B cell (primary cell): ENCODE measurements at regions not wholly inside any gene's neighbourhood (a gene's known extent, or its start where the extent isn't known, plus 50 kb on each side); places are given as distances from the start of the nearest gene placed in this dataset.

Experiments used
- ATAC-seq: fragments of 200-7000 bp; cut with Tn5 transposase; one replicate; pipeline ENCODE4 v1.10.0; 2021; ENCODE audit warnings: low read depth, mild to moderate bottlenecking, moderate number of reproducible peaks, moderate library complexity
- CTCF ChIA-PET: fragments of 350-600 bp; sonication (Branson Sonifier 250); formaldehyde crosslinking; loops from one replicate; lab custom pipeline; 2021; ENCODE audit warnings: antibody characterized with exemption, inconsistent platforms; lab: Charles Lee
- POLR2A ChIA-PET: fragments of 350-600 bp; sonication (Branson Sonifier 250); formaldehyde crosslinking; loops from one replicate; lab custom pipeline; 2021; ENCODE audit warnings: antibody characterized with exemption; lab: Charles Lee
- DNase-seq: peaks from one replicate; pipeline ENCODE4 v3.0.0; 2013
- H2AFZ ChIP-seq: 2 replicates; pipeline ENCODE4 v1.6.1; 2012; ENCODE audit warnings: mild to moderate bottlenecking, low read depth, low read length; ENCODE audit not compliant: insufficient read depth, poor library complexity, severe bottlenecking
- H3K27ac ChIP-seq, 2 donors: 1 replicate in 1 of 2; 2 replicates in 1 of 2; pipeline ENCODE4 v1.5.1; 2012 to 2013; ENCODE audit warnings: low read length in 2 of 2, mild to moderate bottlenecking in 2 of 2, moderate library complexity in 1 of 2
- H3K27me3 ChIP-seq, 4 experiments: fragments of 200-600 bp in 1 of 4; sonication (generic) in 1 of 4; replicated peaks in 1 of 4; 1 replicate in 2 of 4; 2 replicates in 2 of 4; pipeline versions ENCODE4 v1.6.1 to v1.7.0; 2013 to 2016; ENCODE audit warnings: low read length in 3 of 4, mild to moderate bottlenecking in 2 of 4, mixed read lengths in 1 of 4, moderate library complexity in 1 of 4; ENCODE audit not compliant: insufficient read depth in 4 of 4, control insufficient read depth in 3 of 4; ENCODE audit errors: control extremely low read depth in 1 of 4
- H3K36me3 ChIP-seq, 2 experiments: replicated peaks in 1 of 2; 1 replicate in 1 of 2; 2 replicates in 1 of 2; pipeline versions ENCODE4 v1.6.1 to v1.7.1; 2013; ENCODE audit warnings: low read length in 1 of 2; ENCODE audit not compliant: insufficient read depth in 2 of 2, control insufficient read depth in 1 of 2; ENCODE audit errors: control extremely low read depth in 1 of 2, extremely low read depth in 1 of 2
- H3K4me1 ChIP-seq, 2 donors: fragments of 200-600 bp in 1 of 2; sonication (generic) in 1 of 2; 1 replicate in 1 of 2; 2 replicates in 1 of 2; pipeline versions ENCODE4 v1.5.1 to v1.6.1; 2013 to 2017; ENCODE audit warnings: low read length in 2 of 2; ENCODE audit not compliant: control insufficient read depth in 2 of 2, insufficient read depth in 2 of 2
- H3K4me2 ChIP-seq: replicated peaks from 2 replicates; pipeline ENCODE3; 2012; ENCODE audit warnings: mild to moderate bottlenecking, low read depth, low read length; ENCODE audit not compliant: poor library complexity, severe bottlenecking
- H3K4me3 ChIP-seq, 5 experiments: fragments of 200-600 bp in 1 of 5; sonication (generic) in 1 of 5; 1 replicate in 3 of 5; 2 replicates in 2 of 5; pipeline versions ENCODE4 v1.5.1 to v1.7.0; 2011 to 2016; ENCODE audit warnings: low read length in 4 of 5, mild to moderate bottlenecking in 4 of 5, low read depth in 2 of 5, control low read depth in 1 of 5, moderate library complexity in 1 of 5; ENCODE audit not compliant: insufficient read depth in 1 of 5; ENCODE audit errors: control extremely low read depth in 1 of 5, extremely low read depth in 1 of 5
- H3K79me2 ChIP-seq: fragments of 200-600 bp; sonication (generic); one replicate; pipeline ENCODE4 v1.6.0; 2016; ENCODE audit warnings: low read length; ENCODE audit not compliant: control insufficient read depth, insufficient read depth
- H3K9ac ChIP-seq: fragments of 200-600 bp; sonication (generic); 2 replicates; pipeline ENCODE4 v1.6.1; 2017; ENCODE audit warnings: mild to moderate bottlenecking, low read length, moderate library complexity
- H3K9me3 ChIP-seq, 3 donors: one replicate each; pipeline versions ENCODE4 v1.6.1 to v1.7.1; 2013; ENCODE audit warnings: low read length in 2 of 3; ENCODE audit not compliant: control insufficient read depth in 2 of 3, insufficient read depth in 1 of 3; ENCODE audit errors: control extremely low read depth in 1 of 3
- H4K20me1 ChIP-seq: 2 replicates; pipeline ENCODE4 v1.6.0; 2012; ENCODE audit warnings: mild to moderate bottlenecking, low read length; ENCODE audit not compliant: insufficient read depth, control insufficient read depth, poor library complexity, severe bottlenecking
- H3K27ac Mint-ChIP-seq: one replicate; pipeline ENCODE4 v1.8.0; 2021; ENCODE audit warnings: mixed read lengths
- H3K27me3 Mint-ChIP-seq: one replicate; pipeline ENCODE4 v1.8.0; 2021; ENCODE audit warnings: mixed read lengths
- H3K4me1 Mint-ChIP-seq: one replicate; pipeline ENCODE4 v1.8.0; 2021; ENCODE audit warnings: mixed read lengths
- H3K4me3 Mint-ChIP-seq: one replicate; pipeline ENCODE4 v1.8.0; 2021; ENCODE audit warnings: mixed read lengths
- H3K9me3 Mint-ChIP-seq: one replicate; pipeline ENCODE4 v1.8.0; 2022; ENCODE audit warnings: mixed read lengths; ENCODE audit not compliant: insufficient read depth
- CTCF ChIP-seq: fragments of 200-600 bp; IDR thresholded peaks from one replicate; pipeline ENCODE4 v1.8.0; 2022; ENCODE audit warnings: antibody characterized with exemption, mild to moderate bottlenecking
- EZH2 ChIP-seq: IDR thresholded peaks from 2 replicates; pipeline ENCODE4 v1.6.1; 2012; ENCODE audit warnings: borderline replicate concordance, low read depth, mild to moderate bottlenecking, moderate library complexity, low read length; ENCODE audit not compliant: insufficient read depth, poor library complexity, severe bottlenecking
- WGBS: methylation state at CpG from one replicate; pipeline ENCODE4 v1.1.5; 2013; ENCODE audit warnings: missing lambda C conversion rate; ENCODE audit not compliant: insufficient coverage; 5-methylcytosine and 5-hydroxymethylcytosine counted together
- intact Hi-C: fragments of 100-400 bp; cut with micrococcal nuclease; formaldehyde crosslinking; loops from one replicate; pipeline ENCODE4 v1.10.0; 2022

- WGBS, result 95% methylated on average over 3 of the region's 4 CpGs
- Histone ChIP-seq H3K4me3 (no peak overlapping the region), H3K36me3 (no peaks in the 10 kb centered on the region), H3K9me3 (no peaks in the 10 kb centered on the region), H3K4me1 (no peaks in the 10 kb centered on the region), H2AFZ (no peak overlapping the region), H3K27me3 (no peaks in the 10 kb centered on the region), H3K79me2 (no peaks in the 10 kb centered on the region), H4K20me1 (no peaks in the 10 kb centered on the region), H3K9ac (no peak overlapping the region), H3K4me2 (no peak overlapping the region), H3K27ac (no peak overlapping the region)
- no peaks in the 10 kb centered on the region for H3K27me3 Mint-ChIP-seq
- H3K9me3 Mint-ChIP-seq, result no peaks in the 10 kb centered on the region
- H3K4me3 Mint-ChIP-seq, result no peak overlapping the region
- ChIA-PET CTCF (no interaction called here), POLR2A (no interaction called here)
- intact Hi-C loops, result no loop called here
- ATAC-seq, result no peak
- DNase-seq, result no peak
- H3K27ac Mint-ChIP-seq, result no peak overlapping the region
- H3K4me1 Mint-ChIP-seq, result no peaks in the 10 kb centered on the region
- TF ChIP-seq EZH2 (no peak), CTCF (no peak)
Measured at GRCh38 chr4:177596035-177596434, 153.8 kb upstream of the AGA start.

GRCh38 chr4:177596991-177597390 lies 154.8 kb upstream of the AGA start:
- CTCF ChIA-PET, result no interaction called here
- Histone ChIP-seq H3K4me3 (no peak overlapping the region), H3K79me2 (no peaks in the 10 kb centered on the region), H3K9me3 (no peaks in the 10 kb centered on the region), H3K36me3 (no peaks in the 10 kb centered on the region), H4K20me1 (no peaks in the 10 kb centered on the region), H3K4me2 (no peak overlapping the region), H3K4me1 (no peaks in the 10 kb centered on the region), H3K27ac (no peak overlapping the region), H3K27me3 (no peaks in the 10 kb centered on the region), H2AFZ (no peak overlapping the region), H3K9ac (no peak overlapping the region)
- no peak for ATAC-seq
- Mint-ChIP-seq H3K4me1 (no peaks in the 10 kb centered on the region), H3K27me3 (no peaks in the 10 kb centered on the region), H3K9me3 (no peaks in the 10 kb centered on the region), H3K27ac (no peak overlapping the region), H3K4me3 (no peak overlapping the region)
- DNase-seq, result no peak
- POLR2A ChIA-PET, result no interaction called here
- no peak for TF ChIP-seq EZH2
- no peak for TF ChIP-seq CTCF
- WGBS, result 81% methylated on average over 3 of the region's 7 CpGs
- intact Hi-C loops, result no loop called here
